Activated CD8-positive, alpha-beta memory T cell treated with anti-CD3 and anti-CD28 coated beads for 24 hours (primary cell): ENCODE measurements at regions not wholly inside any gene's neighbourhood (a gene's known extent, or its start where the extent isn't known, plus 50 kb on each side); places are given as distances from the start of the nearest gene placed in this dataset.

ENCODE experiments used
- DNase-seq: peaks from one replicate; pipeline ENCODE4 v3.0.0-alpha.2; 2020

DNA sequence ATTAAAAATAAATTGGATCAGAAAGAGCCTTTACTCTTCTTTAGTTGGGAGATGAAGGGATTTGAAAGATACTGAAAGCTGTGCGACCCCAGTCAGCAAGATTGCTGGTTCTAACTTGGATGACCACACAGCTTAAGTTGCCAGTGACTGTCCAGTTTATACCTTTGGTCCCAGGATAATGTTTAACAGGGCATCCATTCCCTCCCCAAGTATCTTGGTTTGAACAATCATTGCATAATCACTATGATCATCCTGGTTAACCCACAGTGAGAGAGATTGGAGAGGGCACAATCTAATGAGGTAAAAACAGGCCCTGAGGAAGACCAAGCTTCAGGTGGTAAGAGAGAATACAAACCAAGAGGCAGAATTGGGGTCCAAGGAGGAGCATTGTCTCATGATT is 798.3 kb downstream of the MAFB start:
- no peak for DNase-seq

DNA sequence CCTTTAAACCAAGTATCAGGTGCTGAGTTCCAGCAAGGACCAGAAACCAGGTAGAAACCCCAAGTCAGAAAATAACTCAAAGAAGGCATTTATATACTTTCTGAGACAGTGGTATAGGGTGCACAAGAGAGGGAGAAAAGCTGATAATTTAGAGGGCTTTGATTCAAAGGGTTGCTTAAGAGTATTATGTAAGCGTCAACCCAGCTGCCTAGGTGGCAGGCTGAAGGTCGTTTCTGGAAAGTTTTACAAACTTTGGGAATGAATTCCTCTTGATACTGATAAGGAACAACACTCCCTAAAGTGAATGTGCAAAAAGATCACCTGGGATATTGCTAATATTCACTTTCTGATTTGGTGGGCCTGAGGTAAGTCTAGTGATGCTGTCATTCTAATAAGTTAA is 800.7 kb downstream of the MAFB start:
- no peak for DNase-seq

DNA sequence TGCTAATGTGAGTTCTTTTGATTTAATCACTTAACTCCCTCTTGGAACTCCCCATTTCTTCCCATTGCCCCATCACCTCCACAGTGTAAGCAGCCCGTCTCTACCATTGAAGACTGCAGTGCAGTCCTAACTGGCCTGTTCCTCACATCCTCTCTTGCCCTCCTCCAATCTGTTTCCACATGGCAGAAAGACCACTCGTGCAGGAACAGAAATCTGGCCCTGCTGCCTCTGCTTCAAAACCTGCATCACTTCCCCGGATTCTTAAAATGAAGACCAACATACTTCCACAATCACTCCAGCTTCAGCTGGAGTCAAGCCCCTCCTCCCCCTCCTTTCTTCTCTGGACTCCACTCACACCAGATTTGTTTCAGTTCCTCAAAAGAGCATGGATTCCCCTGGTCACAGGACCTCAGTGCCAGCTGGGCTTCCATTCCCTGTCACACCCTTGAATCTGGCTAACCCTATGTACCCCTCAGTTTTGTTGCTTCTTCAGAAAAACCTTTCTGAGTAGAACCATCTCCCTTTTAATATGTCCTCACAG is 802.3 kb downstream of the MAFB start:
- DNase-seq: no peak

DNA sequence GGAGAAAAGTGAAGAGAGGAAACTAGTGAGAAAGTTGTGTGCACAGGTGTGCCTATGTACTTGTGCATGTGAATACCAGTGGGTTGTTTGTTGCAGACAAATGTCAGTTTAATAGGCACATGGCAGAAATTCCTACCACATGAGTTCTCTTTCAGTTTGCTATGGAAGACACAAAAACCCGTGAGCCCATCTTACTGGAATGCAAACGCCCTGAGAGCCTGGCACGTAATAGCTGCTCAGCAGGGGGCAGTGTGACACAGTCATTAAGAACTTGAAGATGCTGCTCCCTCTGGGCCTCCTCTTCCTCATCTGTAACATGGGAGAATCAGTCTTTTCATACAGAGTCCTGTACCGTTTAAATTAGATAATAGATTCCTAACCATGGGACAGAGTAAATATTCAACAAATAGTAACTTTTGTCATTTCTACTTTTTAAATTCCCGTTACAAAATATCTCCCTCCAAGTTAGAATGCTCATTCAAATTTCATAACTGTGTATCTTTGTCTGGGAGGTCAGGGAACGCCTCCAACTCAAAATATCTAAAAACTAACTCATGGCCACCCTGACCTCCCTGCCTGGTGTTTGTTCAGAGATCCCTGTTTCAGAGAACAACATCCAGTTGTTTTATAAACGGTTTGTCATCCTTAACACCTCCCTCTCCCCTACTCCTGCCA is 802.9 kb downstream of the MAFB start:
- DNase-seq: no peak

DNA sequence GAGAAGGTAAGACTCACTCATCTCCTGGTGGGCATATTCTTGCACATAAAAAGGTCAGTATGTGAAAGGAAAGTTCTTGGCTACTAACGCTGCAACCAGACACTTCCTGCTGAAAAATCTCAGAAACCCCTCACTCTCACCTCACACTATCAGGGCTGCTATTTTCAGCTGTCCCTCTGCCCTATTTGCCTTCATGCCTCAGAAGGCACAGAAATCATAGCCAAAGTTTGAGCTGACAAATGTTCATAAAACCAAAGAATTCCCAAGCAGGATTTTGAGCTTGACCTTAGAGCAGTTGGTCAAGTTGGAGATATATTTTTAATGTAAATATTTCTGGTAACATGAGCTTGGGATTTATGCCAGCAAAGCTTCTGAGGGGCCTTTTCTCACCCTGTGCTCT is 806.2 kb downstream of the MAFB start:
- DNase-seq: no peak

DNA sequence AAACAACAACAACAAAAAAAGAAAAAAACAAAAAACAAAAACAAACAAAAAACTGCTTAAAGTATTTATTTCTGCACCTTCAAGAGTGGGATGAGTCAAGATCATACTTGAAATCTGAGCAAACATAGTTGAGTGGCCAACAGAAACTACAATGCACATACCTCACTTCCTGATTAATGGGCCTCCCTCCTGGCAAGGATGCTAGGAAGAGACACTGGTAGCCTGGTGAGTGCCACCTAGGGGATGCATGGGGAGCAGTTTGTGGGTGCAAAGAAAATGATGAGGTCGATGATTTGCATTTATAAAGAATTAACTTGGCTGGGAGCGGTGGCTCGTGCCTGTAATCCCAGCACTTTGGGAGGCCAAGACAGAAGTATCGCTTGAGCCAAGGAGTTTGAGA is 808.1 kb downstream of the MAFB start:
- no peak for DNase-seq

DNA sequence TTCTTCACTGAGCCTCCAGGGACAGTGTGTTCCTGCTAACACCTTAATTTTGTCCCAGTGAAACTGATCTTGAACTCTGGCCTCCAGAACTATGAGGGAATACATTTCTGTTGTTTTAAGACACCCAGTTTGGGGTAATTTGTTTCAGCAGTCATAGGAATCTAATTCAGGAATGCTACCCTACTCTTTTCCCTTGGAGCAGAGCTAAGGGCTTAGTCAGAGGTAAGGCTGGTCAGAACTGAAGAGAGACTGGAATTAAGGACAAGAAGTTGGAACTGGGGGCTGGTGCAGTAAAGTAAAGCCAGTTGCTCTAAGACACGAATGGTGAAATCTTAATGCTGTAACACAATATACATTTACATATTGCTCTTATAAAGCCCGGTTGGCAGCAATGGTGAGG is 809.7 kb downstream of the MAFB start:
- no peak for DNase-seq

DNA sequence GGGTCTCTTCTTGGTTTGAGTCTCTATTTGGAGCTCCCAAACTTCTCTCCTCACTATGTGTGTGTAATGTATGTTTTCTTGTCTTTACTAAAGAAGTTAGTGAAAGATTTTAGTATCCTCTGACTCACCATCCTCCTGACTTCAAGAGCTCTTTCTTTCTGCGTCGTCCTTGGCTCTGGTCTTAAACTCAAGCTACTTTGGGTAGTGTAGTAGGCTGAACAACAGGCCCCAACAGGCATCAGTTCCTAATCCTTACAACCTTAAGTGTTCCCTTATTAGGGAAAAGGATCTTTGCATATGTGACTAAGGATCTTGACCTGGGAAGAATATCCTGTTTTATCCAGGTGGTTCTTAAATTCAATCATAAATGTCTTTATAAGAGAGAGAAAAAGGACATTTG is 810.2 kb downstream of the MAFB start:
- DNase-seq: no peak

DNA sequence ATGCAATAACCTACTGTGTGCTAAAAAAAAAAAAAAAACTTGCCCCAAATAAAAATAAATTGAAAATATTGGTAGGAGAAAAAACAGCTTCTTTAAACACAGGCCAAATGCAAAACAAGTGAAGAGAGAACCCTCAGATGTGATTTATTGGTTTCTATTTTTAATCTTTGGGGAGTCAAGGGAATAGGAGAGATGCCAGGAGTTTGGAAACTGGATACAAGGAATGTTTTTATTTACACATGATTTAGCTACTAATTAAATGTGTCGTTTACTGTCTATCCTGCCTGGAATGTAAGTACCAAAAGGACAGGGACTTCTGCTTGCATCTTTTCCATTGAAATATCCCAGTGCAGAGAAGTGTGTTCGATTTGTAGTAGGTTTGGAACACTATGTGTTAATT is 810.7 kb downstream of the MAFB start:
- no peak for DNase-seq

DNA sequence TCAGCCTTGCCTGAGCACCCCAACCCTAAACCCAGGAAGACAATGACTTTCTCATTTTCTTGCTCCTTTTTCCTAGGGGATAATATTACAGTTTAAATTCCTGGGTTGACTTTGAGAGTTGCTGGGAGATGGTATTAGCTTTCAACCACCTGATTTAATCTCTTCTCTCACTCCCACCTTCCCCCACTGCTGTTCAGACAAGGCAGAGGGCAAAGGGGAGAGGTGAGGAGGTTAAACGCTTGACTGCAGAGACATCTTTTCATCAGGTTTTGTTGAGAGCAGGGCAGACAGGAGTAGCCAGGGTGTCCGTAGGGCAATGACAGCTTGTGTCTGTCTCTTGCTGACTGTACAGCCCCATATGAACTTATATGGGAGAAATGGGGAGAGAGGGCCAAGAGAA is 811.2 kb downstream of the MAFB start:
- no peak for DNase-seq

DNA sequence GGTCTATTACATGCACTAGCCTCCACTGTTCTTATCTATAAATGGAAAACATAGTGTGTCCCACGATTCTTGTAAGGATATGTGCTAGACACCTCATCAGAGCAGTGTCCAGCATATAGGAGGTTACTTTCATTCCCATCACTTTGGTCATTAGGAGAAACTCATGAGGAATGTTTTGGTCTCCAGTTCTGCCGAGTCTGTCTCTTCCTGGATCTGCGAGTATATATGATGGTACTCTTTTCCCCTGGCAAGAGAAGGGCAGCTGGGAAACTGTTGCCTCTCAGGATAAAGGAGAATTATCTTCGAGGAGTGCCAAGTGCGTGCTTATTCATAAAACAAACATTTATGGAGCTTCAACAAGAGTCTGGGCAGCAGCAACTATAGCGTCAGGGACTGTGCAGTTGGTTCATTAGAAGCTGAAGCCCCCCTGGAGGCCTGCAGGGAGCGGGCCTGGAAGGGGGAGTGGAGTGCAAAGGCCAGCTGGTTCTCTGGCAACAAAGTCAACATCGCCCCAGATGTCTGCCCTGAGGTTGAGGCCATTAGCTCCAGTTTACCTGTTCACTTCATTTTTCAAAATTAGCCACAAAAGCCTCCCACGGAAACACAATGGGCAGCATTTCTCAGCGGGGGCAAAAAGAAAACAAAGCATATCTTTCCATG is 811.9 kb downstream of the MAFB start:
- DNase-seq: no peak

DNA sequence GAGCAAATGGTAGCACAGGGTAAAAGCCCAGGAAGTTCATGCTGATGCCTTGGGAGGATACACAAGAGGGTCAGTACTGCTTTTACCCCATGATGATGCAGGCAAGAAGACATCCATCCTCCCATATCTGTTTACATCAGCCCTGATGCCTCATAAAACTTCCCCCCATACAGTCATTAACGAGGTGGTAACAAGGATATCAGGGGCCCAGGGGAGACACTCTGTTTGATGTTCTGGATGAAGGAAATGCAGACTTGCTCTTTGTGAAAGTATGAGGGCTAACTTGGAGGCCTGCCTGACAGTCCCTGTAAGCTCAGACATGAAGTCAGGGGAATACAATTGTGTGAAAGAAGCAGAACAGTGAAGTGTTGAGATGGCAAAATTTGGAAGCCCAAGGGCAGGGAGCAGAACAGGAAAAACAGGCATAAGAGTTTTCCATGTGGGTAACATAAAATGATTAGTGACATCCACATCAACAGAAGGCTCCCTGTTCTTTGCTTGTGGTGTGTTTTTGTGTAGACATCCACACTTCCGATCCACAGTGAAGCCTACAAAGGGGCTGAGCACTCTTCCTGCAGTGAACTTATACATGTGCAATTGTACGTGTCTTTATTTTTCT is 813.4 kb downstream of the MAFB start:
- DNase-seq: no peak

DNA sequence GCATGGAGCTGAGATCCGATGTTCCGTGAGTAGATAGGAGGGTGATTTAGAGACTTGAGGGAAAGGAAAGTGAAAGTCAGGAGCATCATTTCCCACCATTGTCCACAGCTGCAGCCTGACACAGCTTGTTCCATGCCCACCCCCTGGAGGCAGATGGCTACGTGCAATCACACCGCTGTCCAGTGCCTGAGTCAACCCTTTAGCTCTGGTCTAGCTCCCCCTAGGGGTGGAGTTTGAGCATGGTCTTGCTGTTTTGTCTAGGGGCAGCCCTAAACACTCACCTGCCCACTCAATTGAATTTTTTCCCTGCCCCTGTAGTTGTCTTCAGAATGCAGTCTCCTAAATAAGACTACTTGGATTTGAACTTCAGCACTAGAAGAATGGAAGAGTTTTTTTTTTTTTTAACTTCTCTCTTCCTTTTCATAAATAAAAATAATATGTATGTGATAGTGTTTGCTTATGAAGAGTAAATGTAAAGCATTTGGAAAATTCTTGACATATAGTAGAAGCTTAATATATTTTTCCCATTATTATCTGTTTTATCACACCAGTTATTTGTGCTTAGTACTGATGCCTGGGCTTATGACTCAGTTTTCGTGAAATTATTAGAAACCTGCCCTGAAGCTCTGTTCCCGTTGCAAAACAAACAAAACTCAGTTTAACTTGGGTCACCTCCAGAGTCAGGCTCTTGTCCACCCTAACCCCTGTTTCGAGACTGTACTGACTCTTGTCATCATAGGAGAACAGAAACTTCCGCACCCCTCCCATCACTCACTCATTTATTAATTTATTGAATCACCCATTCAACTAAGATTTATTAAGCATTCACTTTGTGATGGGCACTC is 814.8 kb downstream of the MAFB start:
- DNase-seq: no peak

DNA sequence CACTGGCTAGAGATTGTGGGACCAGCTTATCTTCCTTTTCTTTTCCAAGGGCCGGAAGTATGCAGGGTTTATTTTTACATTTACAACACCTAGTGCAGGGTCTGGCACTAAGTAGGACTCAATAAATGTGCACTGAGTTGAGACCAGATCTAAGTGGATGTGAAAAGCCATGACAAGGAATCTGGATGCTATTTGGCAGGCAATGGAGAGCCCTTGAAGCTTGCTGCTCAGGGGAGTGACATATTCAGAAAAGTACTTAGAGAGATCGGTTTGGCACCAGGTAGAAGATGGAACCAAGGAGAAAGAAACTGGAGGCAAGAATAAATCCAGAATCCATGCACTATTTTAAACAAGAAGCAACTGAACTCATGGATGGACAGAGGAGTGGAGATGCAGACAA is 815.8 kb downstream of the MAFB start:
- DNase-seq: no peak

DNA sequence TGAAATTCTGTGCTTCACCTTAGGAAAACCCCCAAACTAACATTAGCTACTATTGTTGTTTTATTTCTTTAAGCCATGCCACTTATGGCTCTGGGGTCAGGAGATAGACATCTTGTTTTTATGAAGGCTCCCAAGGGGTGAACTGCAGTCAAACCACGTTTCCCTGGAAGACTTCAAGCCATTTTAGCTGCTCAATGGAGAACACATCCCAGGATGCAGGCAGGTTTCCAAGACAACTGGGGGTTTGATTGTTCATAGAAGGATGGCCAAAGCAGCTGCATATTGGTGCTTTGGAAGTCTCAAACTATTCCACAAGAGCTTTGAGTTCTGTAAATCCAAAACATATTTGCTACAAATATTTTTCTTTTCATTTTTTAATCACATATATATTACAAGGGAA is 818.0 kb downstream of the MAFB start:
- no peak for DNase-seq

DNA sequence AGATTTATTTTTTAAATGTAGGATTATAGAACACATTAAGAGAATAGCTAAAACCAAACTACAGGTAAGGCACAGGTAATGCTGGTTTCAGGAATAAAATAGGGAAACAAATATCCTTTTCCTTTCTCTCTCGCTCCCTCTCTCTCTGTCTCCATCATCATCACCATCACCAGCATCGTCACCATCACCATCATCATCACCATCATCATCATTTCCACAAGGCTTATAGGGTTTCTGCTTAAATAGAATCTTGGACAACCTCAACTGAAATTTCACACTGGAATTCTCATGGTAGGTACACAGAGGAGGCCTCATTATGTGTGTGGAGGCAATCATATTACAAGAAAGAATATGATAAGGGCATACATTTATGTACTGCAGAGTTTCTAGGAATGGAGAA is 823.6 kb downstream of the MAFB start:
- no peak for DNase-seq

DNA sequence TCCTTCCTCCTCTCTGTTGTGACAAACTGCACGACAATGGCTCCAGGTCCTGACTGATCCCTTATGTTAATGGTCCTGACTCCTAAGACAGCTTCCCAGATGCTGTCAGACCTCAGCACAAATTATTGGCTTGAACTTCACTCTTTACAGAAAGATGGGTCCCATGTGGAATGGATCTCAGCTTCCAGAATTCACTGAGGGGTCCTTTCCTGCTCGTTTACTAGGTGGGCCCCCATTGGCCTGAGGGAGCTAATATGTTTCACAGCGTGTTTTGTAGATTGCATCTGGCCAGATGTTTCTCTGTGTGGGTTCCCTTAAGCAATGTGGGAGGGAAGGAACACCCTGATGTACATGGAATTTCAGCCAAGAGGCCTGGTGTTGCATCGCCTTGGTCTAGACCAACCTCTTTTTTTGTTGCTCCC is 826.6 kb downstream of the MAFB start:
- no peak for DNase-seq

DNA sequence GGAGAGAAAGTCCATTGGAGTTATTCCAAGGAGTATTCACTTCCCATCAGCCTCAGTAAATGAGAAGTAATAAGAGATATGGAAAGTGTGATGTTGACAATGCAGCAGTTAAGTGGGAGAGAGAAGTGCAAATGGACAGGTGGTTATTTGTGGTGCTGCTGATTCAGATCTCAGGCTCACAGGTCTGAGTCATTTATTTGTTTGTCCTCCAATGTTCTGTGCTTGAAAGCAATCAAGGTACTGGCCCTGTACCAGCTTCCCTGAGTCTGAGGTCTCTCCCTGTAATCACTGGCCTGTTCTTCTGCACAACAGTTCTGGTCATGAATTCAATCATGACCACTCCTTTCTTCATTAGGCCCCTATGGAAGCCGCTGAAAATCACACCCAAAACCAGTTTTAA is 827.7 kb downstream of the MAFB start:
- no peak for DNase-seq

DNA sequence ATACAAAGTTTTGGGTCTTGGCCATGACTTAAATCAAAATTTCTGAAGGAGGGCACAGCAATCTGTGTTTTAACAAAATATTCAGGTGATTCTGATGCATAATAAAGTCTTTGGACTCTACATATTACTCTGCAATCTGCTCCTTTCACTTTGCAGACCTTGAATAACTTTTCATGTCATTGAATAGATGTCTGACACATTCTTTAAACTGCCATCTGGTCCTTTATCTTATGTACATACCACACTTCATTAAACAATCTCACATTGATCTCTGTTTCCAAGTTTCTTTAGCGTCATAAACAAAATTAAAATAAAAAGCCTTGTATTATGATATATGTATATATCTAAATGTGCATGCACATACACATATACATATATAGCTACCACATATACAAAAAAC is 831.2 kb downstream of the MAFB start:
- no peak for DNase-seq

DNA sequence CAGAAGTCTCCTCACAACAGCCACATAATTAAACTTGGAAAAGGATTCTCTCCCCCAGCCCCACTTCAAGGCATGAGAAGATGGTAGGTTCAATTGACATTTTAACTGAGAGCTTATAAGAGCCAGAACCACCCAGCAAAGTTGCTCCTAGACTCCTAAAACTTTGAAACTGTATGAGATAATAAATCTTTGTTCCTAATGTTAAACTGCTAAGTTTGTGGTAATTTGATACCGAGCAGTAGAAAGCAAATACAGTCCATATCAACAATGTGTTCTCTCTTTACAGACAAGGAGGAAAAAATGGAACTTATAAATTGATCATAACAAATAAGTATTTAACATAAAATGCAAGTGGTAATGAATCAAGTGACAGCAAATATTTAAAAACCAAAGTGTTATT is 831.8 kb downstream of the MAFB start:
- no peak for DNase-seq

DNA sequence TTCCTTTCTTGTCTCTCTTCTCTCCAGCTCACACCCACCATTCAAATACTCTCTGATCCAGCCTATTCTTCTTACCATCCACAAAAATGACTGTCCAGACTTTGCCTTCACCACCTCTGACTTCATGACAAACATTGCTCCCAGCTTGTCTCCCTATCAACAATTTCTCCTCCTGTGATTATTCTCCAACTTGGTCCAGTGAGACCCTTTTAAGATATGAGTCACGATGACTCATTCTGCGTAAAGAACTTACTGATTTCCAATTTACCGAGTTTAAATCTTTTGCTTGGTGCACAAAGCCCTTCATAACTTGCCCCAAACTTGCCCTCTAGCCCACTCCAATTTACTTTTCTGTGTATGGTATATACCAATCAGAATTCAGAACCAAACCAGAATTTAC is 833.2 kb downstream of the MAFB start:
- DNase-seq: no peak

DNA sequence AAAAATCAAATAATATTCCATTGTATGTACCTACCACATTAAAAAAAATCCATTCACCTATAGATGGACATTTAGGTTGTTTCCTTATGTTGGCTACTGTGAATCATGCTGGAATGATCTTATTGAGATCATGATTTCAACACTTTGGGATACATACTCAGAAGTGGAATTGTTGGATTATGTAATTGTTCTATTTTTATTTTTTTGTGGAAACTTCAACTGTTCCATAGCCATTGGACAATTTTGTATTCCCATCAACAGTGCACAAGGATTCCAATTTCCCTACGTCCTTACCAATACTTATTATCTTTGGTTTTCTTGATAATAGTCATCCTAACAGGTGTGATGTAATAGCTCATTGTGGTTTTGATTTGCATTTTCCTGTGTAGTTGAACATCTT is 834.0 kb downstream of the MAFB start:
- no peak for DNase-seq

DNA sequence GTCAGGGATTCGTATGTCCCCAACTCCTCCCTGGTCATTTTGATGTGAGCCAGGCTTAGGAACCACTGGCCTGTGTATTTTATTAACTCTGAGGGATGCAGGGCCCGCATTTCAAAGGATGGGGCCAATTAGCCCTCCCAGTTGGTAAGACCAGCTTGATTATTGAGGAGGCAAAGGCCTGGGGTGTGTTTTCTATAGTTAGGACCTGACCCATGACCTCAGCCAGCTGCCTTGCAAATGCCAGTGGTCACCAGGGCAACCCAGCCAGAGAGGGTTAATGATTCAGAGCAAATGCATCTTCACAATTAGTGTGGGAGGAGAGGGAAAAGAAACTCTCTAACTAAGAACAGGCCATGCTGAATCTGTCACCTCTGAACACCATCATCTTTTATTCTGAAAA is 835.4 kb downstream of the MAFB start:
- no peak for DNase-seq

DNA sequence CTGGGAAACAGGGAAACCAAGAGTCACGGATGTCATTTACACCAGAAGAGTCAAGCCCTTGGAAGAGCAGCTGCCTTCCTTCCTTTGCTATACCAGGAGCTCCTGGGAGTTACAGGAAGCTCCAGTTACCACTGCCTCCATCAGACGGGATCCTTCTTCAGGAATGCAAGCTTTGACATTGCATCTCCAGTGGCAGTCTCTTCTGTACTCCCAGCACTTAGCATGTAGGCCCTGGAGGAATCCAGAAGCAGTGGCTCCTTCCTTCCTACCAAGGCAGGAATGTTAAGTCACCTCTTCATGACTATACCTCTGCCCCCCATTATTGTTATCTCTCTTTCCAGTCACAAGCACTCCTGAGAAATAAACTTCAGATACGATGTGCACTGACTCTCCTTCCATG is 836.0 kb downstream of the MAFB start:
- no peak for DNase-seq
